Uterus (tissue), 2 donors: ENCODE measurements at regions not wholly inside any gene's neighbourhood (a gene's known extent, or its start where the extent isn't known, plus 50 kb on each side); places are given as distances from the start of the nearest gene placed in this dataset.

Experiments
- CTCF ChIP-seq, 4 experiments: fragments of 200-600 bp in 2 of 4; fragments of 450-650 bp in 2 of 4; sonication (generic) in 2 of 4; IDR thresholded peaks; one replicate each; pipeline ENCODE4 v1.5.1; 2016 to 2019; ENCODE audit warnings: antibody characterized with exemption in 4 of 4, mild to moderate bottlenecking in 2 of 4, moderate library complexity in 1 of 4
- POLR2A ChIP-seq, 2 donors: fragments of 450-650 bp; IDR thresholded peaks; one replicate each; pipeline ENCODE4 v1.6.1; 2016; ENCODE audit warnings: antibody characterized with exemption in 2 of 2, mild to moderate bottlenecking in 1 of 2, moderate library complexity in 1 of 2

- TF ChIP-seq POLR2A (IDR thresholded peaks at IDR 0.05) (no peak), CTCF (IDR thresholded peaks at IDR 0.05) (no peak)
Observed at GRCh38 chr20:53763707-53764414, 170.2 kb upstream of the ZNF217 start.
